Stimulated activated CD4-positive, alpha-beta T cell treated with anti-CD3 and anti-CD28 coated beads, Interleukin-1b, Interleukin-23, amount 100 ng/mL, for 1 hour (primary cell): ENCODE measurements at regions not wholly inside any gene's neighbourhood (a gene's known extent, or its start where the extent isn't known, plus 50 kb on each side); places are given as distances from the start of the nearest gene placed in this dataset.

Experiments used
- DNase-seq, 2 donors: peaks; one replicate each; pipeline ENCODE4 v3.0.0-alpha.2; 2020; ENCODE audit warnings: low read depth in 2 of 2

DNA sequence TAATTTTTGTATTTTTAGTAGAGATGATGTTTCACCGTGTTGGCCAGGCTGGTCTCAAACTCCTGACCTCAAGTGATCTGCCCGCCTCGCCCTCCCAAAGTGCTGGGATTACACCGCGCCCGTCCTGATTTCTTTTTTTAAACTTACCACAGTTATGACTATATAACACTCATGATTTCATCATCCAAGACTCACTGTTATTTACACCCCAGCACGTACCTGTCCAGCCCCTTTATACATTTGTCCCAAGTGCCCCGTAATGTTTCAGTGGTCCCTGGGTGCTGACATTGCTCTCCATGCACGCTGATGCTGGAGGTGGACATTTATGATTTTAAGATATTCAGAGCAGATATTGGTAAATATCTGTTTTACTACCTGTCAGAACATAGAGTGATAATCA, 219.9 kb upstream of the GMDS start:
- DNase-seq, result no peak

DNA sequence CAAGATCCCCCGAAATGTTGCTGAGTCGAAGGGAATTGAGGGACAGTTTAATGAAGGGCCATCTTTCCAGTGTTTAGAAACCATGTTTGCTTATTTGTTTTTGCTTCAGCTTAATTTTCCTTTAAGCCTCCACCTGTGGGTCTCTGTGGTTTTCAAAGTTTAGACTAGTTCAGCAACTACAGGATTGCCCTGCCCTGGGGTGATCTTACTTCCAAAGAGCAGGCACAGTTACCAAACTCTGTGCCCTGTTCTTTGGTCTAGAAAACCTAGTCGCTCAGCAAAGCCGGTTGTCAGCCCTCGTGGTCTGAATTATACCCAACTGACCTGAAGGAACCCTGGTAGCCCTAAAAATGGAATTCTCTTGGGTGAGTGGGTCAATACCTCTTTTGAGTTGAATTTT, 219.2 kb upstream of the GMDS start:
- no peak for DNase-seq

DNA sequence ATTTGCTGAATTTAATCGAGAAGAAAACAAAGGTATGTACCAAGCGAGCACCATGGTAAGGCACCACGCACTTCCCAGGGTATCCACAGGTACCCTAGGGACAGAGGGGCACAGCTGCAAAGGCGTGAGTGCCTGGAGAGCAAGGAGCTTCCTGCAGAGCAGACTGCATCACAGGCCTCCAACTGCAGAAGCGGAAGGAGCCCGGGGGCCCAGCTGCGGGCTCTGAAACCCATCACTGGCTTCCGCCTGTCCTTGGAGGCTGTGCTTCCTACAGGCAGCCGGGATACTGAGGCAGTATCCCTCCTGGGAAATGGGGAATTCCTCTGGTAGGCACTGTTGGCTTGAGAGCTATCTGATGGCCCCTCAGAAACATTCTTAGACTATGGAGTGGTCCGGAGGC, 217.4 kb upstream of the GMDS start:
- DNase-seq, result no peak

DNA sequence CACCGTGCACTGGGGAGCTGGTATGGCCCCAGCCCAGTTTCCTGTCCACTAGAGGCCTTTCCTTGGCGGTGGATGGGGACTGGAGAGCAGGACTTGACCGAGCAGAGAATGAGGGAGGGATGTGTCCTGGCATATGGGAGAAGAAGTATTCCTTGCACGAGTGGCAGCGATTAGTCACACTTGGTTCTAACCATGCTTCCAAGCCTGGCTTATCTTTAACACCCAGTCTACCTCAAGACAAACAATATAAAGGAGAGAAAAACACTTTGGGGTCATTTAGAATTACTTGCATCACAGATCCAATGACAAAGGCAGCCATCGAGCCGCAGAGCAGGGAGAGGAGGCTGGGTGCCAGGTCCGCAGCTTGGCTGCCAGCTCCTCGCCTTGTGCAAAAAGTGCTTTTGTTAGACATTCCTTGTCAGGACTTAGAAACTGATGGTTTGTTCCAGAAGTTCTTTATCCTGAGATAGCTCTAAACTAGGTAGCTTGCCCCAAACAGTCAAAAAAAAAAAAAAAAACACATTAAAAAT, 214.9 kb upstream of the GMDS start:
- DNase-seq, result no peak

DNA sequence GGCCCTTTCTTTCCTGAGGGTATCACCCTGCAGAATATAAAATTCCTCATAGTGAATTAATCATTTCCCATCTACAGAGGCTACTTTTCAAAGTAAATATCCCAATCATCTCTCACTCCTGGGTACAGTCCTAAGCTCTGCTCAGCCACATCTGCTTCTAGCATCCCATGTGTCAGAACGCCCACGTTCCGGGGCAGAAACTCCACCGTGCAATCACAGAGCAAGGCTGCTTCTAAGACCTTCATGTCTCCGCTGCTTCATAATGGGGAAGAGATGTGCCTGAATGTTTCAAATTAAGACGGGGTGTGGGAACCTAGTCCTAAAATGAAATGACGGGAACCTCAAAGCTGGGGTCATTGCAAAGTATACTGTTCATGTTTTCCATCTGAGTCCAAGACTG, 208.8 kb upstream of the GMDS start:
- DNase-seq, result no peak

DNA sequence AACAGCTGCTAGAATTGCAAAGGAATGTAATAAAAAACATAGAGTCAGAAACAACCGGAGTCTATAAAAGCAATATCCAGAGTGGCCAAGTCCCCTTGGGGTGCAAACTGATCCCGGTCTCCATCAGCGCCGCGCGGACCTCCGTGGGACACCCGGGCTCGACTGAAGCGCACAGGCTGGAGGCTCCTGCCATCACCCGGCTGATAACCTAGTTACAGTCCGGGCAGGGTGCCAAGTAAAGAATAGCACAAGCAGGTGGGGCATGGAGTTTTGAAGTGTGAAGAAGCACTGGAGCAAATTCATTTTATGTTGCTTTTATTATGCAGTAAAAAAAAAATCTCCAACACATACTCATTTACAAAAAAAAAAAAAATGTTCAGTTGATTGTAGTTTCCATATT, 205.1 kb upstream of the GMDS start:
- no peak for DNase-seq

DNA sequence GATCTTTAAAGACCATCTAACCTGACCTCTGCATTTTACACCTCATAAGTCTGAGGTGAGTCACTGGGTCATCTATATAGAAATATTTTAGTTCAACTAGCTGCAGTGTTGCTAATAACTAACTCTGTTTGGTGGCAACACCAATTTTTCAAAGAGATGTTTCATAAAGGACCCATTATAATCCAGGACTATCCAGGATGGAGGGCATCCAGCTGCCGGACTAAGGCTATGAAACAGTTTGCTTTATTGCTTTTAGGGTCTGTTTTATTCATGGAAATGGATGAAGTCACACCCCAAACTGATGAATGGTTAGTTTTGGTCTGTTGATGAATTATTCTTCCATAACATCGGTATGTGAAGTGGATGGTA, 204.2 kb upstream of the GMDS start:
- DNase-seq, result no peak

DNA sequence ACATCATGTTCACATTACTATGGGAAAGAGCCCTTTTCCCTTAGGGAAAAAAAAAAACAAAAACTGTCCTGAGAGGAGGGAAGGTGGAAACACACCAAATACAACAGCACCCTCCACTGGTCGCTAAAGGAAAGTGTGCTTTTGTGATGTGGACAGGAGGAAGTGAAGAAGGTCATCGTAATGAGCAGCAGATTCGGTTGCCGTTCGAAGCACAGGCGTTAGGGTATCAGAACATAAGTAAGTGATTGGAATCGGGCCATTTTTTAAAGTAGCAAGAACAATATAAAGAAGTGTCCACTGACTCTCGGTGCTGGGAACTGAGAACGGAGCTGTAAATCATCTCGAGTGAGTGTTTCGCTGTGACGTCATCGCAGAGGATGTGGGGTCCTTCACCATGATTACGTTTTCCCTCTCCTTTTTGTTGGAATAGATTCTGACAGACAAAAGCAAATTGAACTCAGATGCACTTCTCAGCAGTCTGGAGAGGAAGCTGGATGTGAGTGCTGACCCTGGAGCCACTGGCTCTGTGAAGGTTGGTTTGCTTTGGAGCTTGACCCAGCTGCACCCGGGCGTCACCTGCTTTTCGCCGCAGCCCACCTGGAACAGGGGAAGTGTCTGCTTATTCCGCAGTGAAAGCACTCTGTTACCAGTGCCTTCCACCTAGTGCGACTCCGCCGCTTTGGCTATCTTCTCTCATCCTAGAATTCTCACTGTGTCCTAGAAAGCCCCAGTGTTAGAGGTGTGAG, 203.6 kb upstream of the GMDS start:
- DNase-seq, result no peak

DNA sequence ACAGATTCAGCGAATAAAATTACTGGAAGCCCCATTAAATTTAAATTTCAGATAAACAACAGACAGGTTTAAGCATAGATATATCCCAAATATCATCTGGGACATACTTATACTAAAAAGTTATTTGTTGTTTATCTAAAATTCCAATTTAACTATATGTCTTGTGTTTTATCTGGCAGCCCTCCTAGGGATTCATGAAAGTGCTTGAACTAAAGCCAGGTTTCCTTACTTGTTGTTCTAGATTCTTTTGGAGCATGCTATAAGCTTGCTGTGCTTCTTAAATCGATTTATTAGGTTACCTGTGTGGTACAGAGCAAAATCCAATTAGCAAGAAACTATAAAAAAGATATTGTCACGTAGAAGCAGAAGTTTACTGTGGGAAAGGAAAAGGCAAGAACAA, 202.5 kb upstream of the GMDS start:
- no peak for DNase-seq

DNA sequence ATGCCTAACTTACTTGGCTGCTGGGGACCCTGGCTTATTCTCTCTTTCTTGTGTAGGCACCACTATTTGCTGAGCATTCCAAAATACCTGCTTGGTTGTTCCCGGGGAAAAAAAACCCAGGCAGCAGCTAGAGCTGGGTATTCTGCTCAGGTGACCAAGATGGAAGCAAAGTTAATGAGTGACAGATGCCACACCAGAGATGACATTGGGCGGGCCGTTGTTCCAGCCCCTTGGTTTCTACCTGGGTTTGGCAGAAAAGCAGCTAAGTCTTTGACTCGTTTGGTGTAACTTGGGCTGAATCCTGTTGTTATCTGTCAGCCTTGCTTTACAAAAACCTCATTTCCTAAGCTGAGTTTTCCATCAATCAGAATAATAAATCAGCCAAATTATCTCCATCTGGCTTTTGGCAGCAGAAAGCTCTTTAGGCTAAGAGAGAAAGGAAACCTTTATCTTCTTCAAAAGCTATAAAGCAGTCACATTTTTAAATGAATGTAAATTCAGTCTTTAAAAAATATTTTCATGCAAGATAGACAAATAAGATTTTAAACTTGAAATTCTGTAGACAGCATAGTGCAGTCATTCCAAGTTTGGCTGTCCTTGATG, 202.0 kb upstream of the GMDS start:
- no peak for DNase-seq

DNA sequence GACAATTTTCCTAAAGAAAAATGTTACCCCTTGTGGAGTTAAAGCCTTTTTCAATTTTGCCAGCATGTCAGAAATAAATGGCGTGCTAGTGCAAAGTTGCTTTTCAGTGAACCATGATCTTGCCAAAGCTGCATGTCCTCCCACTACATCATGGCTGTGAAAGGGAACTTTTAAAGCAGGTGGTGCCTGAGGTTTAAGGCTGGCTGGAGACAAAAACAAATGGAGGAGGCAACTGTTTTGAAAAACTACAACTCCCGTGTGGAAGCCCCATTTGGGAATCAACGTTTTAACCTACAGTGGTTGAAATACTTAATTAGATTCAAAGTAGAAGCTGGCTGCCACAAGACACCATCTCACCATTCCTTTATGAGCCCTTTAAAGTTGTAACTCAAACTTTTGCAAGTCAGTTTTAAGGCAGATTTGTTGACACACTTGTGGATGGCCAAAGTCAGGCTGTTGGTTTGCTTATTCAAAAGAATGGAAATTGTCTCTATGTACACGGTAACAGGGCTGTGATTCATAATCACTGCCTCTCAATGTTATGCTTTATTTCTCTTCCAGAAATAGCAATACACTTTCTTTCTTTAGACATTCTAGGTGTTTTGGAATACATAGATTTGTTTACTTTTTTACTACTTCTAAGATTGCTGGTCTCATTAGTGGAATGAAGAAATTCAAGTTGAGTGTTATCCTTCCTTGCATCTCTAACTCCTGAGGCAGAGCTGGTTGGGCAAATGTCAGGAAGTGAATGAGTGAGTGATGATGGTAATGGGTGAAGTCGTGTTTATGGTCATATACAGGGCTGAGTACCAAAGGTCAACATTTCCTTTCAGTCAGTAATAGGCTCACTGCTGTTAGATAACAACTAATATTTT, 196.4 kb upstream of the GMDS start:
- no peak for DNase-seq

DNA sequence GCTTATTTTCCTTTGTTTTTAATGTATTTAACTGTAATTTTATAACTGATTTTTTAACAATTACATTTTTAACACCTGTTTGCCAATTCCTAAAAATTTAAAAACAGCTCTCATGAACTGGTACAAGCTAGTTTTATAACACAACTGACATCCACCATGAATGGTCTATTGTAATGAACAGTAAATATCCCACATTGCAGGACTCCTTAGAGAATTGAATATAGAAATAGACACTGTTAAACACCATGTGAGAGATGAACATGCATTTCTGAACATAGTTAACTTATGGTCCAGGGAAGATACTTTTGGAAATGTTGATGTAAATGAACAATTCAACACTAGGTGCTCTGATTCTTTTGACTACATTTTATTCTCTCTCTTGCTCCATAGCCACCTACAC, 195.1 kb upstream of the GMDS start:
- DNase-seq, result no peak

DNA sequence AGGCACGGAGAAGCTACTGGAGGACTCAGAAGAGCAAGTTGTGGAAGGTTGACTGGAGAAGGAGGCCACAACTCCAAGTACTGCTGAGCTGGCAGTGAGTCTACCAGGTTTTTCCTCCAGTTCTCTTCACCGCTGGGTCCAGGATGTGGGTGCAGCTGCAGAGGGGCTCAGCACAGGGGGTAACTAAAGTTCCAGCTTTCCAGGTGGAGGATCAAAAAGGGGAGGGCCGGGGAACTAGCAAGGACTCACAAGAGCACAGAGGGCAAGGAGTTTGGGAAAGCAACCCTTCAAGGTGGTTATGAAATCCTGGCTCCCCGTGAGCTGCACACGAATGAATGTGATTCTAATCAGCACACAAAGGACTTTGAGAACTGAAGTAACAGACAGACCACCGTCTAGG, 194.2 kb upstream of the GMDS start:
- DNase-seq, result no peak

DNA sequence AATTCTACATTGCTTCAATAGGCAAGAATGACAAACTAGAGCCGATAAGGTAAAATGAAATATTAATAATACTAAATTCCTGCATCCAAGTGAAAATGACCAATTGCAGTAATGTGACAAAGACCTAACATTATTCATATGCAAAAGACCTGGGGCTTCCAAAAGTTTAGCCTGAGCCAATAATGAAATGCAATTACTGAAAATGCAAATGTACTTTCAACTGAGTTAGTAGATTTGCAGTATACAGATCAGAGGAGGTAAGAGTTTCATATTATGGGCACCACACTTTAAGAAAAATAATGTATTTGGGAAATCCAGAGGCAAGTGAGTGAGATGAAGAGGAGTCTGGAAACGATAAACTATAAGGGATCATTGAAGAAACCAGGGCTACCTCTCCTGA, 193.7 kb upstream of the GMDS start:
- no peak for DNase-seq

DNA sequence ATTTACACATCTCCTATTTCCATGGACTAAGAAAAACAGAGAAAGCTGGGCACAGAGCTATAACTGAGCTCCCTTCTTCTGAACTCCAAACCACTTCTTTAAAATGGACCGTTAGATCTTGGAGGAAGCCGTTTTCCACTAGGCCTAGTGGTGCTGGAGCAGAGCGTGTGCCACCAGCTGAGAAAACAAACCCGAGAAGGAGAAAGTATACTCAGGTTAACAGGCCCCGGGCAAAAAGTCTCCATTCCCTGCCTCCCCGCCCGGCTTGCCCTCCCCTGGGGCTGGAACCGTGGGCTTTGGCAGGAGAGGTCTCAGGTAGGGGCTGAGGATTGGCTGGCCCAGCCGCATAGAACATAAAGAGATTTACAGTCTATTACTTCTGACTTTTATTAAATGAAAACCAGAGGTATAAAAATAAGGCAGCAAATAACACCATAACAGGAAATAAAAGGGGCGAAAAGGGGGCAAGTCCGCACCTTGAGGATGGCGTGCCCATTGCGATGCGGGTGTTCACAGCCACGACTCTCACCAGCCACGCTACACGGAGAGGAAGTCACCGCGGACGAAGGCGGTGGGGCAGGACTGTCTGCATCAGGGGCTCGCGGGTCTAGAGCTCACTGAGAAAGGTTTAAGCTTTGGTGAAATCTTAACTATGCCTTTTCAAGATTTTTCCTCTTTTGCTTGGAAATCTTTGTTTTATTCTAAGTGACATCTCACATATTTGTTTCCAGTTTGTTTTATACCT, 191.2 kb upstream of the GMDS start:
- no peak for DNase-seq

DNA sequence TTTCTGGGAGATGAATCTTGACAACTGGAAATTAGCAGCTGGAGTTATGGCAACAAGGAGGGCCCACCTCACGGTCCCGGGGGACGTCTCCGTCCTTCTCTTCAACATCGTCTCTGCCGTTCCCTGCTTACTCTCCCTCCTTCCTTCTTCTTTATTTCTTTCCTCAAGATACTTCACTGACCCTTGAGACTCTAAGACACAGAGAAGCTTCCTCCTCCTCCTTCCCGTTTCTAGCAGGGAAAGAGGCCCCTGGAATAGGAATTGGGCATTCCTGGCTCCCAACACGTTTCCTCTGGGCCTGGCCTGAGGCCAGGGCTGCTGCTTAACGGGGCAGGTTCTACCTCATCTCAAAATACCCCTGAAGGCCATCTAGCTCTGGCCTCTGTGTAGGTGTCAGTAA, 189.9 kb upstream of the GMDS start:
- DNase-seq, result no peak

DNA sequence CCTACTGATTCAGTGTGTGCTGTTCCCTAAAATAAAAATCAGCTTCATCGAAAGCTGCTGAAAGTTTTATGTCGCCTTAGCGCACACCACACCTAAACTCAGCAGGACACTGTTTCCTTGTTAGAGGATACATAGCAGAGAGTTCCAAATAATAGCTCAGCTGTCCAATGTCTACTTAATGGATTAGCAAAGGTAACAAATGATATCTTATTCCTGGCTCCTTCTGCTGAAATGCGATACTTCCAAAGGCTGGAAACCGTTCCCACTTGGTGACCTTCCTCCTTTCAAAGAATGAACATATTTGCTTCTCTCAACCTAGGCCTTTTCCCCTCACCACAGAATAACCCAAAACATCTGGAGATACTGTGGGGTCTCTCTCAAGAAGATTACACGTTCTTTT, 189.5 kb upstream of the GMDS start:
- DNase-seq, result no peak

DNA sequence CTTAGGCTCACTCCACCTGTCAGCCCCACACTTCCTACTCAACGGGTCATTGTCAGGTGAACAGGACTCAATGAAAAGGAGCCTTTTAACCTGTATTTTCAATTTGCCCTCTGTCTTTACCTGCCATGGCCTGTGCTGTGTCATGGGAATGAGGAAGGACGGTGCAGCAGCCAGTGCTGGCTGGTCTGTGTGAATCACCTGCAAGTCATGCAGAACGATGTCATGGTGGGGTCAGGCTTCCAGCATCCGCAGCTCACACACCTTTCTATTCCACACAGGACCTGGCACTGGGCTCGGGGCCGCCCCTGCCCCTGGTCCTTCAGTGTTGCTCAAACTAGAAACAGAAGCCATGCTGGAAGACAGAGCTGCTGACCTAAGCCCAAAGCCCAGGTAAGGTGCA, 188.7 kb upstream of the GMDS start:
- no peak for DNase-seq

DNA sequence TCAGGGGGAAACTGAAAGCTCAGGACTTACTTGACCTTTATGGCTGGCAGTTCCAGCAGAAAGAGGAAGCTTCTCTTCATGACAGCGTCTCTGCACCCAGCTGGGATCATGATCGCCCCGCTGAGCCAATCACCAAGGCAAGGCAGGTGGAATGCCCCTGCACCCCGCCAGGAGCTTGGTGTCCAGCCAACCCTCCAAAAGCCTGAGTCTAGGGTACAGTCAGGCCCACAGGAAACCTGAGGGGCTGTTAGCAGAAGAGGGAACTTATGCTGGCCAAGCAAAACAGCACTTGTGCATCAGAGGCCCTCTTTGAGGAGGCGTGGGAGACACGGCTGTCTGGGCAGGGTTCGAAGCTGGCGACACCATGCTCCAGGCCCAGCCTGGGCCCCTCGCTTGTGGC, 188.3 kb upstream of the GMDS start:
- DNase-seq, result no peak

DNA sequence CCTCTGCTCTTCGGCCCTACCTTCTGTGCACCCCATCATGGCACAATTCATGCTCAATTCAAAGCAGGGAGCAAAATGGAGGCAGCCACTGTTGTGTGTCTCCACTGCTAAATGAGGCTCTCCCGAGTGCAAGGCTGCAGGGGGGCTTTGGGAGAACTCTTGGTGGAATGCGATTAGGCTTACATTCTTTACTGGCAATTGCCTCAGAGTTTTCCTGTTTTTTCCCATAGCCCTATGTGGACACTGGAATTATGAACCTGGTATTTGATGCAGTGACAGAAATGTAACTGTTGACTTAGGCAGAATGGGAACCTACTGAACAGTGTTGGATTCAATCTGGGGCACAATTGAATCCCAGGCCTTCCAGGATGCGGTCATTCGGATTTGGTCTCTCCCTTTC, 187.9 kb upstream of the GMDS start:
- no peak for DNase-seq

DNA sequence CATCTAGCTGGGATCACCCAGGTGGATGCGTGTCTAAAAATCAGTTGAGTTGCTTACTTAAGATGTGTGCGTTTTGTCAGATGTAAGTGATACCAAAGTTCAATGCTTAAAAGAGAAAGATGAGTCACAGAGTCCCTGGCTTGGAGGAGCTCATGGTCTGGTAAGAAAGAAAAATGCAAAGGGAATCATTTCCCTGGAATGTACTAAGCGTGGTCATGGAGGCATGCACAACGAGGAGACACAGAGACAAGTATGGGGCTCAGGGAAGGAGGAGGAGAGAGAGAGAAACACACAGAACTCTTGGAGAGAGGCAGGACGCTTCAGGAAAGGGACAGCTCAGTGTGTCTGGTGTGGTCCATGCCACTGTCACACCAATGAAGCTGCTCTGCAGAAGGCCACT, 186.9 kb upstream of the GMDS start:
- no peak for DNase-seq

DNA sequence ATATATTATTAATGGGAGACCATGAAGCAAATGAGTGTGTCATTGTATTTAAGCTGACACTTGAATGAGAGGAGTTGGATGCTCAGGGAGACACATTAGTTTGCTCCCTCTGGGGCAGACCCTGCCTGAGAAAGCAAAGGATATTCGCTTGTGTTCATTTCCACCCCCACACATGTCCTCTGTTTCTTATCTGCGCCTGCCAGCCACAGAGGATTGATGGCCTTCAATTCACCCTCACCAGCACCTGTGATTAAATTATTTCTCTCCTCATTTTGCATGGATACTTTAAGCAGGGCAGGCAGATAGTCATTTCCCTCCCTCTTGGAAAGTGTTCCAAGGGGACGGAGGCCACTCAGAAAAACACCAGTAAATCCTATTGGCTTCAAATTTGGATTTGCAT, 185.2 kb upstream of the GMDS start:
- DNase-seq, result no peak
